ENCODE measurements at regions not wholly inside any gene's neighbourhood (a gene's known extent, or its start where the extent isn't known, plus 50 kb on each side); places are given as distances from the start of the nearest gene placed in this dataset.

- Histone ChIP-seq H3K27ac (ENCODE audit: low read depth in 2 of 2, low read length in 2 of 2) (no peak overlapping the region), H3K27me3 (ENCODE audit: control insufficient read depth in 2 of 2, insufficient read depth in 2 of 2, low read length in 2 of 2) (no peaks in the 10 kb centered on the region), H3K4me3 (ENCODE audit: low read length in 2 of 2) (no peak overlapping the region), H3K9ac (ENCODE audit: low read depth in 1 of 2, low read length in 2 of 2) (no peak overlapping the region), H3K9me3 (ENCODE audit: control insufficient read depth in 2 of 2, low read length in 2 of 2) (no peaks in the 10 kb centered on the region), H3K36me3 (ENCODE audit: control insufficient read depth in 2 of 2, insufficient read depth in 2 of 2, low read length in 2 of 2) (no peaks in the 10 kb centered on the region), H3K4me1 (ENCODE audit: control insufficient read depth in 2 of 2, insufficient read depth in 2 of 2, low read length in 2 of 2) (no peaks in the 10 kb centered on the region)
These were observed 795.7 kb downstream of the MAT2B start for GRCh38 chr5:164301136-164301535.

DNA sequence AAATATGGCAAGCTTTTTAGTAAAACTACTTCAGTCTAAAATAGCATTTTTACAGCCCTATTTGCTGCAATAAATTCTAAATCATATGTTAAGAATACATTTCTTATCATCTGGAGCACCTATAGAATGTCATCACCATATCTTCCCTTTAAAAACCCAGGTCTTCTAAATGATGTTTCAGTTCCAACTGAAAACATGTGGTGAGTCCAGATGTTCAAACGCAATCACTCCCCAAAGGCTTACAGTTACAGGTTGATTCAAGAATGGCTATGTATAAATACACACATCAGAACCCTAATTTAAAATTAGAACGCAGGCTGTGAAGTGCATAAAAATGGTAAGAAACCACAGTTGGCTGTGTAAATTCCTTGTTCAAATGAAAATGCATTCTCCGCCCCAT lies 796.3 kb downstream of the MAT2B start:
- Histone ChIP-seq H3K36me3 (ENCODE audit: control insufficient read depth in 2 of 2, insufficient read depth in 2 of 2, low read length in 2 of 2) (no peaks in the 10 kb centered on the region), H3K4me1 (ENCODE audit: control insufficient read depth in 2 of 2, insufficient read depth in 2 of 2, low read length in 2 of 2) (no peaks in the 10 kb centered on the region), H3K9me3 (ENCODE audit: control insufficient read depth in 2 of 2, low read length in 2 of 2) (no peaks in the 10 kb centered on the region), H3K4me3 (ENCODE audit: low read length in 2 of 2) (no peak overlapping the region), H3K27ac (ENCODE audit: low read depth in 2 of 2, low read length in 2 of 2) (no peak overlapping the region), H3K27me3 (ENCODE audit: control insufficient read depth in 2 of 2, insufficient read depth in 2 of 2, low read length in 2 of 2) (no peaks in the 10 kb centered on the region), H3K9ac (ENCODE audit: low read depth in 1 of 2, low read length in 2 of 2) (no peak overlapping the region)

DNA sequence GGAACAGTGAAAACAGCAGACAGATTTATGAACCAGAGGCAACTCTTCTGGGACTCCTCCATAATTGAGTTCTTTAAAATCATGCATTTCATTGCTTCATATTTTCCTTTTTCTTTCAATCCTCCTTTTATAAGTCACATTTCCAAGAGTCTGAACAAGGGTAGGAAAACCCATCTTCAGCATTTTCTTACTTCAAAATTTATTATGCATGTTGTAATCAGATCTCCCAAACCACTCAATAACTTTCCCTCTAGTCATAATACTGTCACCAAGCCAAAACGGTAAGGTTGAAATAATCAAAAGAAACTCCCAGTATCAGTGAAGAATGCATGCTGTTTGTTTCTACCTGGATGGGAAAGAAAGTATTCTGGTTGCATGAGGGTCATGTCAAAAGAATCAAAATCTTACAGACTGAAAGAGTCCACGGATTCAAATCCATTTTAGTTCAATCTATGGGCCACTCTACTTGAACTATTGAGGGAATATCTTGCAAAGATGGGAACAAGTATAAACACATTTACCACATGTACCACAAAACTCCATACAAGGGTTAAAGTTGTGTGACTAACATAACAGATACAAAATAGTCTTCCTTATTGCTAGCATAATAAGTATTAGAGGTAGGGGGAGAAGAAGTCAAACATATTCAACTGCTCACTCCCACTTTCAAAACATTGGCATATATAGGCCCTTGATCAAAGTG lies 797.3 kb downstream of the MAT2B start:
- Histone ChIP-seq H3K27ac (ENCODE audit: low read depth in 2 of 2, low read length in 2 of 2) (no peak overlapping the region), H3K9ac (ENCODE audit: low read depth in 1 of 2, low read length in 2 of 2) (no peak overlapping the region), H3K36me3 (ENCODE audit: control insufficient read depth in 2 of 2, insufficient read depth in 2 of 2, low read length in 2 of 2) (no peaks in the 10 kb centered on the region), H3K4me1 (ENCODE audit: control insufficient read depth in 2 of 2, insufficient read depth in 2 of 2, low read length in 2 of 2) (no peaks in the 10 kb centered on the region), H3K27me3 (ENCODE audit: control insufficient read depth in 2 of 2, insufficient read depth in 2 of 2, low read length in 2 of 2) (no peaks in the 10 kb centered on the region), H3K9me3 (ENCODE audit: control insufficient read depth in 2 of 2, low read length in 2 of 2) (no peaks in the 10 kb centered on the region), H3K4me3 (ENCODE audit: low read length in 2 of 2) (no peak overlapping the region)

DNA sequence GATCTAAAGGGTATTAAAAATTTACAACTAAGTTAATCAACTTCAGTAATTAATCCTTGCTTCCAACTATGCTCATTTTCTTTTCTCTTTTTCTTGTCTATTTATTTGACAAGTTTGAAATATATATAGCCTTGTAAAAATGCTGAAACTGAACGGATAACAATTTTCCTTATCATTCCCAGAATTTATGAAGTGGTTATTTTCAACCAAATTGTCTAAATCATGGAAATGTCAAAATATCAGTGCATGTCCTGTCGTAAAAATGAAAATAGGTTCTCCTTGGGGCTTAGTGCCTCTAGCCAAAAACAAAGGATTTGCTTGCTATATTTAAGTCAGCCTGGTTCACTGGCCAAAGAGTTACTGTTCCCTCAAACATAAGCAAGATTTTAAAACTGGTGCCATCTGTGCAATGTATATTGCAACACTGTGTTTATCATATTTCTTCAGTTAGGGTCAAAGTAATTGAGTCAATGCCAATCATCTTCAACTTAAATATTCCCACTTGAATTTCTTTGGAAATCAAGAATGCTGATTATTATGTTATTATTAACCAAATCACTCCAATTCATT lies 798.3 kb downstream of the MAT2B start:
- Histone ChIP-seq H3K36me3 (ENCODE audit: control insufficient read depth in 2 of 2, insufficient read depth in 2 of 2, low read length in 2 of 2) (no peaks in the 10 kb centered on the region), H3K9me3 (ENCODE audit: control insufficient read depth in 2 of 2, low read length in 2 of 2) (no peaks in the 10 kb centered on the region), H3K27me3 (ENCODE audit: control insufficient read depth in 2 of 2, insufficient read depth in 2 of 2, low read length in 2 of 2) (no peaks in the 10 kb centered on the region), H3K4me3 (ENCODE audit: low read length in 2 of 2) (no peak overlapping the region), H3K4me1 (ENCODE audit: control insufficient read depth in 2 of 2, insufficient read depth in 2 of 2, low read length in 2 of 2) (no peaks in the 10 kb centered on the region), H3K27ac (ENCODE audit: low read depth in 2 of 2, low read length in 2 of 2) (no peak overlapping the region), H3K9ac (ENCODE audit: low read depth in 1 of 2, low read length in 2 of 2) (no peak overlapping the region)

GRCh38 chr5:164306662-164307061 lies 801.2 kb downstream of the MAT2B start:
- Histone ChIP-seq H3K27ac (ENCODE audit: low read depth in 2 of 2, low read length in 2 of 2) (no peak overlapping the region), H3K9ac (ENCODE audit: low read depth in 1 of 2, low read length in 2 of 2) (no peak overlapping the region), H3K36me3 (ENCODE audit: control insufficient read depth in 2 of 2, insufficient read depth in 2 of 2, low read length in 2 of 2) (no peaks in the 10 kb centered on the region), H3K4me1 (ENCODE audit: control insufficient read depth in 2 of 2, insufficient read depth in 2 of 2, low read length in 2 of 2) (no peaks in the 10 kb centered on the region), H3K9me3 (ENCODE audit: control insufficient read depth in 2 of 2, low read length in 2 of 2) (no peaks in the 10 kb centered on the region), H3K4me3 (ENCODE audit: low read length in 2 of 2) (no peak overlapping the region), H3K27me3 (ENCODE audit: control insufficient read depth in 2 of 2, insufficient read depth in 2 of 2, low read length in 2 of 2) (no peaks in the 10 kb centered on the region)

DNA sequence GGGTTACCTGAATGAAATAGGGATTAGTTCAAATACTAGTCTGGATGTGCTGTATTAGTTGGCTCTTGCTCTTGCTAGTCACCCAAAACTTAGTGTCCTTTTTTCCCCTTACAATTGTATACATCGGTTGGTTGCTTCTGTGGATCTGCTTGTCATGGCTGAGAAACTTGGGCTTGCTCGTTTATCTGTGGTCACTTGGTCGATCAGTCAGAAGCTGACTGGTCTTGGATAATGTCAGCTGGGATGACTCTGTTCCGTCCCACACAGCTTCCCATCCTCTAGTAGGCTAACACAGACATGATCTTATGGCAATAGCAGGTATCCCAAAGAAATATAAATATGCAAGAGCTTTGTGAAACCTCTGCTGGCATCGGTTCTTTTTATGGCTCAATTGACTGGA lies 807.4 kb downstream of the MAT2B start:
- H3K9ac ChIP-seq (ENCODE audit: low read depth in 1 of 2, low read length in 2 of 2), result no peak overlapping the region
- H3K4me1 ChIP-seq (ENCODE audit: control insufficient read depth in 2 of 2, insufficient read depth in 2 of 2, low read length in 2 of 2), result no peaks in the 10 kb centered on the region
- no peak overlapping the region for H3K27ac ChIP-seq (ENCODE audit: low read depth in 2 of 2, low read length in 2 of 2)
- H3K4me3 ChIP-seq (ENCODE audit: low read length in 2 of 2), result no peak overlapping the region
- H3K27me3 ChIP-seq (ENCODE audit: control insufficient read depth in 2 of 2, insufficient read depth in 2 of 2, low read length in 2 of 2), result no peaks in the 10 kb centered on the region
- no peaks in the 10 kb centered on the region for H3K9me3 ChIP-seq (ENCODE audit: control insufficient read depth in 2 of 2, low read length in 2 of 2)
- H3K36me3 ChIP-seq (ENCODE audit: control insufficient read depth in 2 of 2, insufficient read depth in 2 of 2, low read length in 2 of 2), result no peaks in the 10 kb centered on the region

- no peaks in the 10 kb centered on the region for H3K27me3 ChIP-seq (ENCODE audit: control insufficient read depth in 2 of 2, insufficient read depth in 2 of 2, low read length in 2 of 2)
- no peak overlapping the region for H3K4me3 ChIP-seq (ENCODE audit: low read length in 2 of 2)
- no peak overlapping the region for H3K27ac ChIP-seq (ENCODE audit: low read depth in 2 of 2, low read length in 2 of 2)
- H3K9me3 ChIP-seq (ENCODE audit: control insufficient read depth in 2 of 2, low read length in 2 of 2), result no peaks in the 10 kb centered on the region
- H3K36me3 ChIP-seq (ENCODE audit: control insufficient read depth in 2 of 2, insufficient read depth in 2 of 2, low read length in 2 of 2), result no peaks in the 10 kb centered on the region
- H3K9ac ChIP-seq (ENCODE audit: low read depth in 1 of 2, low read length in 2 of 2), result no peak overlapping the region
- no peaks in the 10 kb centered on the region for H3K4me1 ChIP-seq (ENCODE audit: control insufficient read depth in 2 of 2, insufficient read depth in 2 of 2, low read length in 2 of 2)
These were observed 812.3 kb downstream of the MAT2B start for GRCh38 chr5:164317676-164318075.

DNA sequence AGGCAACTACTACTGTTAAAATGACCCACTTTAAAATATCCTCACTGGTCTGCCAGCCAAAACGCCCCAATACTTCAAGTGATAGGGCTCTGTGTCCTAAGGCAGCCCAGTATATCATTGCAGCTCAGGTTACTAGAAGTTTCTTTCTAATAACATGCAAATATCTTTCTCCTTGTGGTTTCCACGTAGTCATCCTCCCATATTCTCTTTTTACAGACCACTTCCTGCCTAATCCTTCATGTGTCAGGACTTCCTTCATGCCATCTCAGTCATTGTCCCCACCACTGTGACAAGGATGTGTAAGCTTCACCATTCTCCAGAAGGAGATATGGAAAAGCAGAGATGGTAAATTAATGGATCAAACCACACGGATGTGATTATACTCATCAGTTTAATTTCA lies 813.7 kb downstream of the MAT2B start:
- Histone ChIP-seq H3K27me3 (ENCODE audit: control insufficient read depth in 2 of 2, insufficient read depth in 2 of 2, low read length in 2 of 2) (no peaks in the 10 kb centered on the region), H3K36me3 (ENCODE audit: control insufficient read depth in 2 of 2, insufficient read depth in 2 of 2, low read length in 2 of 2) (no peaks in the 10 kb centered on the region), H3K9ac (ENCODE audit: low read depth in 1 of 2, low read length in 2 of 2) (no peak overlapping the region), H3K9me3 (ENCODE audit: control insufficient read depth in 2 of 2, low read length in 2 of 2) (no peaks in the 10 kb centered on the region), H3K4me1 (ENCODE audit: control insufficient read depth in 2 of 2, insufficient read depth in 2 of 2, low read length in 2 of 2) (no peaks in the 10 kb centered on the region), H3K27ac (ENCODE audit: low read depth in 2 of 2, low read length in 2 of 2) (no peak overlapping the region), H3K4me3 (ENCODE audit: low read length in 2 of 2) (no peak overlapping the region)

- Histone ChIP-seq H3K9me3 (ENCODE audit: control insufficient read depth in 2 of 2, low read length in 2 of 2) (no peaks in the 10 kb centered on the region), H3K27ac (ENCODE audit: low read depth in 2 of 2, low read length in 2 of 2) (no peak overlapping the region), H3K36me3 (ENCODE audit: control insufficient read depth in 2 of 2, insufficient read depth in 2 of 2, low read length in 2 of 2) (no peaks in the 10 kb centered on the region), H3K9ac (ENCODE audit: low read depth in 1 of 2, low read length in 2 of 2) (no peak overlapping the region), H3K27me3 (ENCODE audit: control insufficient read depth in 2 of 2, insufficient read depth in 2 of 2, low read length in 2 of 2) (no peaks in the 10 kb centered on the region), H3K4me1 (ENCODE audit: control insufficient read depth in 2 of 2, insufficient read depth in 2 of 2, low read length in 2 of 2) (no peaks in the 10 kb centered on the region), H3K4me3 (ENCODE audit: low read length in 2 of 2) (no peak overlapping the region)
These were observed 818.8 kb downstream of the MAT2B start for GRCh38 chr5:164324239-164324638.

DNA sequence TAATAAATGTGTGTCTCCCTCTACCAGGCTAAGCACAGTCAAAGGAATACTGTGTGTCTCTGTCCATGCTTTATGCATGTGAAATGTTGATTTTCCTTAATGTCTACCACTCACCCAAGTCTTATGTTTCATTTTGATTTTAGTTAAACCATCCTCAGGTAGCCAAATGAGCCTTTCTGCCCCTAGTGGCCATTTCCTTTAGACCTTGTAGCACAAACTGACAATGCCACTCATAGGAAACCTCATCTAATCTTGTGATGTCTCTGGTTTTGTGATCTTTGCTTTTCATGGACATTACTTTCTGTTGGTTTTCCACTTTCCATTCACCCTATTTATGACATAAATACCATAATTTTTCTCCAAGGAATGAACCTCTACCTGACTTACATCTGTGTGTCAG lies 820.8 kb downstream of the MAT2B start:
- Histone ChIP-seq H3K27ac (ENCODE audit: low read depth in 2 of 2, low read length in 2 of 2) (no peak overlapping the region), H3K27me3 (ENCODE audit: control insufficient read depth in 2 of 2, insufficient read depth in 2 of 2, low read length in 2 of 2) (no peaks in the 10 kb centered on the region), H3K4me1 (ENCODE audit: control insufficient read depth in 2 of 2, insufficient read depth in 2 of 2, low read length in 2 of 2) (no peaks in the 10 kb centered on the region), H3K36me3 (ENCODE audit: control insufficient read depth in 2 of 2, insufficient read depth in 2 of 2, low read length in 2 of 2) (no peaks in the 10 kb centered on the region), H3K4me3 (ENCODE audit: low read length in 2 of 2) (no peak overlapping the region), H3K9me3 (ENCODE audit: control insufficient read depth in 2 of 2, low read length in 2 of 2) (no peaks in the 10 kb centered on the region), H3K9ac (ENCODE audit: low read depth in 1 of 2, low read length in 2 of 2) (no peak overlapping the region)

All from mucosa of rectum (tissue), 2 donors.